Tibial nerve (tissue), 4 donors: ENCODE measurements at regions not wholly inside any gene's neighbourhood (a gene's known extent, or its start where the extent isn't known, plus 50 kb on each side); places are given as distances from the start of the nearest gene placed in this dataset.

Source experiments
- DNase-seq, 2 donors: peaks; one replicate each; pipeline ENCODE4 v3.0.0-alpha.2; 2019; ENCODE audit warnings: low spot score in 2 of 2
- H3K27ac ChIP-seq, 4 donors: fragments of 200-600 bp; sonication (generic) in 3 of 4; one replicate each; pipeline ENCODE4 v1.5.1; 2017 to 2019; ENCODE audit warnings: mild to moderate bottlenecking in 1 of 4
- H3K27me3 ChIP-seq, 2 donors: fragments of 200-600 bp; sonication (generic) in 1 of 2; one replicate each; pipeline versions ENCODE4 v1.5.1 to v1.6.0; 2017 to 2019
- H3K36me3 ChIP-seq, 3 donors: fragments of 200-600 bp; sonication (generic); one replicate each; pipeline ENCODE4 v1.5.1; 2018 to 2019
- H3K4me1 ChIP-seq, 4 donors: fragments of 200-600 bp; sonication (generic) in 3 of 4; one replicate each; pipeline ENCODE4 v1.5.1; 2017 to 2019
- H3K4me3 ChIP-seq, 4 donors: fragments of 200-600 bp; sonication (generic) in 3 of 4; one replicate each; pipeline ENCODE4 v1.5.1; 2017 to 2019; ENCODE audit warnings: mild to moderate bottlenecking in 1 of 4, moderate library complexity in 1 of 4
- H3K9me3 ChIP-seq, 4 donors: fragments of 200-600 bp; sonication (generic) in 3 of 4; one replicate each; pipeline ENCODE4 v1.5.1; 2017 to 2019
- CTCF ChIP-seq, 5 experiments: fragments of 200-600 bp in 3 of 5; fragments of 450-650 bp in 2 of 5; sonication (generic) in 3 of 5; IDR thresholded peaks; one replicate each; pipeline ENCODE4 v1.5.1; 2016 to 2019; ENCODE audit warnings: antibody characterized with exemption in 5 of 5, mild to moderate bottlenecking in 3 of 5, moderate library complexity in 2 of 5
- EP300 ChIP-seq, 2 donors: sonication (generic); formaldehyde crosslinking; IDR thresholded peaks; one replicate each; pipeline ENCODE4 v1.6.1; 2017; ENCODE audit warnings: antibody characterized with exemption in 2 of 2, mild to moderate bottlenecking in 1 of 2
- POLR2A ChIP-seq, 2 donors: fragments of 450-650 bp; IDR thresholded peaks; one replicate each; pipeline ENCODE4 v1.6.1; 2017; ENCODE audit warnings: antibody characterized with exemption in 2 of 2, mild to moderate bottlenecking in 2 of 2, moderate library complexity in 2 of 2
- WGBS, 2 donors: methylation state at CpG; one replicate each; pipeline ENCODE4 v1.1.5; 2018; 5-methylcytosine and 5-hydroxymethylcytosine counted together

GRCh38 chr16:25586826-25587225 lies 104.9 kb upstream of the HS3ST4 start:
- 68 to 71% methylated on average over 4 of the region's 4 CpGs for WGBS, 2 donors
- DNase-seq: no peak
- H3K36me3 ChIP-seq: no peaks in the 10 kb centered on the region
- H3K9me3 ChIP-seq: peaks cover 0 to 24% (median 0%) of the 10 kb centered on the region in 4 donors
- no peaks in the 10 kb centered on the region for H3K27me3 ChIP-seq
- TF ChIP-seq POLR2A (IDR thresholded peaks at IDR 0.05) (no peak), CTCF (IDR thresholded peaks at IDR 0.05) (no peak), EP300 (IDR thresholded peaks at IDR 0.05) (no peak)
- H3K4me1 ChIP-seq: no peaks in the 10 kb centered on the region
- H3K4me3 ChIP-seq: no peak overlapping the region
- H3K27ac ChIP-seq: no peak overlapping the region

DNA sequence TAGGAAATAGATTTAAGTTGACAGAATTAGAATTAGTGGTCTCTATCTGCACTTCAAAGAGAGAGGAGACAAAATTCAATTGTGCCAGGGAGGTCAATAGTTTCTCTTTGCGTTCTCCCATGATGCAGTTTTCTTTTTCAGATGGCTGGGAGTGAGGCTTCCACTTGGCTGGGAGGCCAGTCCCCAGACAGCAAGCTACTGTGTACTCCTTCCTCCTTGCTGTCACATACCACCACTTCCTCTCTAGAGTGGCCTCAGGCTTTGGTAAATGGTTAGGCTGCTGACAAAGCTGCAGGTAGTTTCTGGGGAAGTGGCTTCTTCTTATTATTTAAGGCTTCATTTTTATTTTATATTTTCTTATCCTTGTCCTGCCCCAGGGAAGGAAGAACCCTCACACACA lies 106.2 kb upstream of the HS3ST4 start:
- Histone ChIP-seq H3K27me3 (no peaks in the 10 kb centered on the region), H3K9me3 (peaks cover 0 to 24% (median 0%) of the 10 kb centered on the region in 4 donors), H3K4me1 (no peaks in the 10 kb centered on the region), H3K27ac (no peak overlapping the region), H3K36me3 (no peaks in the 10 kb centered on the region), H3K4me3 (no peak overlapping the region)
- no peak for TF ChIP-seq CTCF (IDR thresholded peaks at IDR 0.05)
- TF ChIP-seq POLR2A (IDR thresholded peaks at IDR 0.05): no peak
- TF ChIP-seq EP300 (IDR thresholded peaks at IDR 0.05): no peak
- no peak for DNase-seq
- WGBS, 2 donors: 84 to 96% methylated on average over 1 of the region's 1 CpG

DNA sequence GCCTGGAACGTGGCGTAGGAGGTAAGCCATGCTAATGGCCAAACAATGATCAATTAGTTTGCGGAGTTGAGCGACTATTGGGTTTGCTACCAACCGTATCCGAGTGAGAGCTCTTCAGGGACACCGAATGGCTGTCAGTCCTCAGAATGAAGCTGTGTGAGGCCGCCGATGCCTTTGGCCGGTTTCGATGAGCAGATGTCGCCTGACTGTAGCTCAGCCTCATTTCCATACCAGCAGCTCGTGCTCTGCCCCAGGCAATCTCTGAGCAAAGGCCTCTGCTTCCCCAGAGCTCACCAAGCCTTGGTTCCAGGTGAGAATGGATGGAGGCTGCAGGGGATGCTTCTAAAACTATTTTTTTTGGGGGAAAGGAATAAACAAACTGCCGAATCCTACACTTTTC lies 111.7 kb upstream of the HS3ST4 start:
- H3K27me3 ChIP-seq: no peaks in the 10 kb centered on the region
- H3K9me3 ChIP-seq: peaks cover 0 to 19% (median 0%) of the 10 kb centered on the region in 4 donors
- H3K4me1 ChIP-seq: no peaks in the 10 kb centered on the region
- no peak for TF ChIP-seq POLR2A (IDR thresholded peaks at IDR 0.05)
- no peak for TF ChIP-seq CTCF (IDR thresholded peaks at IDR 0.05)
- TF ChIP-seq EP300 (IDR thresholded peaks at IDR 0.05): no peak
- H3K27ac ChIP-seq: no peak overlapping the region
- 85 to 87% methylated on average over 14 of the region's 14 CpGs for WGBS, 2 donors
- H3K36me3 ChIP-seq: no peaks in the 10 kb centered on the region
- no peak overlapping the region for H3K4me3 ChIP-seq
- DNase-seq: no peak

- Histone ChIP-seq H3K36me3 (no peaks in the 10 kb centered on the region), H3K9me3 (peaks cover 0 to 4% (median 0%) of the 10 kb centered on the region in 4 donors), H3K27me3 (no peaks in the 10 kb centered on the region), H3K4me1 (no peaks in the 10 kb centered on the region), H3K27ac (no peak overlapping the region), H3K4me3 (no peak overlapping the region)
- 34 to 35% methylated on average over 5 of the region's 5 CpGs for WGBS, 2 donors
- no peak for TF ChIP-seq EP300 (IDR thresholded peaks at IDR 0.05)
- no peak for TF ChIP-seq CTCF (IDR thresholded peaks at IDR 0.05)
- no peak for TF ChIP-seq POLR2A (IDR thresholded peaks at IDR 0.05)
- DNase-seq: no peak
Measured at GRCh38 chr16:25575363-25575762, 116.4 kb upstream of the HS3ST4 start.

DNA sequence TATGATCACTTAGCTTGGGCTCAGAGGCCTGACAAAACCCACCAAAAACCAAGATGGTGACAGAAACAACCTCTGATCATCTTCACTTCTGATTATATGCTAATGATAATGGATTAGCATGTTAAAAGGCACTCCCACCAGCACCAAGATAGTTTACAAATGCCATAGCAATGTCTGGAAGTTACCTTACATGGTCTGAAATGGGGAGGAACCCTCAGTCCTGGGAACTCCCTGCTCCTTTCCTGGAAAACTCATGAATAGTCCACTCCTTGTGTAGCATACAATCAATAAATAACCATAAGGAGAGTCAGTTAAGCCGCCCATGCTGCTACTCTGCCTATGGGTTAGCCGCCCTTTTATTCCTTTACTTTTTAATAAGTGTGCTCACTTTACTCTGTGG lies 120.0 kb upstream of the HS3ST4 start:
- 87 to 92% methylated on average over 2 of the region's 2 CpGs for WGBS, 2 donors
- TF ChIP-seq POLR2A (IDR thresholded peaks at IDR 0.05) (no peak), CTCF (IDR thresholded peaks at IDR 0.05) (no peak), EP300 (IDR thresholded peaks at IDR 0.05) (no peak)
- no peaks in the 10 kb centered on the region for H3K4me1 ChIP-seq

More for the DNA sequence above, 120.0 kb upstream of the HS3ST4 start:
- no peak overlapping the region for H3K27ac ChIP-seq
- no peaks in the 10 kb centered on the region for H3K27me3 ChIP-seq
- no peaks in the 10 kb centered on the region for H3K36me3 ChIP-seq
- DNase-seq: no peak
- H3K9me3 ChIP-seq: peaks cover 0 to 4% (median 0%) of the 10 kb centered on the region in 4 donors
- no peak overlapping the region for H3K4me3 ChIP-seq
